OCI-LY7 (cell line): ENCODE measurements at regions not wholly inside any gene's neighbourhood (a gene's known extent, or its start where the extent isn't known, plus 50 kb on each side); places are given as distances from the start of the nearest gene placed in this dataset.
"Not testable (repeated sequence)": the region's sequence is repeated elsewhere in the genome, so short reads cannot be mapped to it uniquely, and the experiment has no call there.

ENCODE experiments used
- BruUV-seq: library from RNA; stranded (reverse); fragments of 400-500 nt; replicated peaks from 2 replicates; lab custom pipeline; 2021; lab: Mats Ljungman, UMichigan
- CTCF ChIA-PET: fragments of 300-600 bp; sonication (Branson Sonifier 250); formaldehyde crosslinking; loops from one replicate; lab custom pipeline; 2022; ENCODE audit warnings: antibody characterized with exemption; ENCODE audit not compliant: unreplicated experiment; lab: Charles Lee
- POLR2A ChIA-PET: fragments of 300-600 bp; sonication (Branson Sonifier 250); formaldehyde crosslinking; loops from one replicate; lab custom pipeline; 2022; ENCODE audit warnings: antibody characterized with exemption; lab: Charles Lee
- DNase-seq: peaks from one replicate; pipeline ENCODE4 v3.0.0-alpha.2; 2015; ENCODE audit warnings: low spot score
- H2AFZ ChIP-seq: fragments of 200-600 bp; sonication (generic), shearing (Covaris generic); 2 replicates; pipeline ENCODE4 v1.6.1; 2014; ENCODE audit warnings: mild to moderate bottlenecking, antibody characterized with exemption, low read length, moderate library complexity
- H3K27ac ChIP-seq: fragments of 200-600 bp; sonication (generic); 2 replicates; pipeline ENCODE4 v1.5.1; 2014; ENCODE audit warnings: mixed run types, low read depth, mild to moderate bottlenecking, moderate library complexity, low read length, inconsistent platforms; ENCODE audit not compliant: poor library complexity, severe bottlenecking
- H3K36me3 ChIP-seq: fragments of 200-600 bp; sonication (generic); 2 replicates; pipeline ENCODE4 v1.6.1; 2014; ENCODE audit warnings: mild to moderate bottlenecking, antibody characterized with exemption, low read length, moderate library complexity, mixed read lengths; ENCODE audit not compliant: insufficient read depth
- H3K4me1 ChIP-seq: fragments of 200-600 bp; sonication (generic); 2 replicates; pipeline ENCODE4 v1.5.1; 2014; ENCODE audit warnings: mild to moderate bottlenecking, low read length; ENCODE audit not compliant: insufficient read depth, poor library complexity, severe bottlenecking
- H3K4me2 ChIP-seq: fragments of 200-600 bp; sonication (generic); 2 replicates; pipeline ENCODE4 v1.6.1; 2014; ENCODE audit warnings: mild to moderate bottlenecking, low read length
- H3K4me3 ChIP-seq: fragments of 200-600 bp; sonication (generic); 2 replicates; pipeline ENCODE4 v1.5.1; 2014; ENCODE audit warnings: mild to moderate bottlenecking, low read depth, low read length; ENCODE audit not compliant: poor library complexity, severe bottlenecking
- H3K79me2 ChIP-seq: fragments of 200-600 bp; sonication (generic); 2 replicates; pipeline ENCODE4 v1.6.1; 2016; ENCODE audit warnings: low read depth, mild to moderate bottlenecking, low read length, moderate library complexity, mixed read lengths; ENCODE audit not compliant: insufficient read depth
- H3K9me2 ChIP-seq: fragments of 200-600 bp; sonication (generic); 2 replicates; pipeline ENCODE4 v1.6.1; 2016; ENCODE audit warnings: mild to moderate bottlenecking, low read length, mixed read lengths; ENCODE audit not compliant: insufficient read depth
- H3K9me3 ChIP-seq: fragments of 200-600 bp; sonication (generic); 2 replicates; pipeline ENCODE4 v1.6.1; 2014; ENCODE audit warnings: mild to moderate bottlenecking, mixed run types, low read length, mixed read lengths
- H4K20me1 ChIP-seq: fragments of 200-600 bp; sonication (generic); 2 replicates; pipeline ENCODE4 v1.6.1; 2014; ENCODE audit warnings: mild to moderate bottlenecking, antibody characterized with exemption, low read length, moderate library complexity, mixed read lengths; ENCODE audit not compliant: insufficient read depth
- EZH2phosphoT487 ChIP-seq: fragments of 200-600 bp; sonication (generic); IDR thresholded peaks from 2 replicates; pipeline ENCODE4 v1.6.1; 2018; ENCODE audit warnings: low read depth, borderline replicate concordance, mild to moderate bottlenecking, mixed run types, antibody characterized with exemption, low read length, moderate library complexity, mixed read lengths
- intact Hi-C: fragments of 100-400 bp; cut with micrococcal nuclease; formaldehyde crosslinking; loops from one replicate; pipeline ENCODE4 v1.10.0; 2022; ENCODE audit not compliant: unreplicated experiment
- TF ChIP-seq, protein P1 (sequence below): fragments of 200-600 bp; sonication (generic); conservative IDR thresholded peaks from 2 replicates; pipeline ENCODE4 v1.5.1; 2014; ENCODE audit warnings: mild to moderate bottlenecking, antibody characterized with exemption, low read length, moderate library complexity, mixed read lengths

DNA sequence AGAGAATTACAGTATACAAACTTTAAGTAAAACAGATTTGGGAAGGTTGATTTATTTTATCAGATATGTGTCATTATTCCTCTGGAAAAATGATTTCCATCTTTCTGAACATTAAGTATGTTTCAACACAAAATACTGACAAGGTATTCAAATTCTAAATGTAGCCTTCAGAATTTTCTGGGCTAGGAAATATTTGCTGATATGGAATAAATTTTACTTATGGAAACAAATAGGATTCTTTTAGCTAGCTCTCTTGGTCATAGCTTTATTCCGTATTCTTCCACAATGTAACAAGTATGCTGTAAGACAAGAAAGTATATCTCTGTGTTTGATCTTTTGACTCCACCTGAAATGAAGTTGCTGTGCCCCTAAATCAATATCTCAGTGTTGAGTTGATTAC, 1125.2 kb upstream of the CITED2 start:
- Histone ChIP-seq H3K79me2 (no peaks in the 10 kb centered on the region), H3K27ac (no peak overlapping the region), H3K4me2 (no peak overlapping the region), H3K9me3 (no peaks in the 10 kb centered on the region), H3K4me1 (no peaks in the 10 kb centered on the region), H3K4me3 (no peak overlapping the region), H3K9me2 (no peaks in the 10 kb centered on the region), H4K20me1 (no peaks in the 10 kb centered on the region), H2AFZ (no peak overlapping the region), H3K36me3 (no peaks in the 10 kb centered on the region)
- no peak for TF ChIP-seq EZH2phosphoT487
- TF ChIP-seq, protein P1, sequence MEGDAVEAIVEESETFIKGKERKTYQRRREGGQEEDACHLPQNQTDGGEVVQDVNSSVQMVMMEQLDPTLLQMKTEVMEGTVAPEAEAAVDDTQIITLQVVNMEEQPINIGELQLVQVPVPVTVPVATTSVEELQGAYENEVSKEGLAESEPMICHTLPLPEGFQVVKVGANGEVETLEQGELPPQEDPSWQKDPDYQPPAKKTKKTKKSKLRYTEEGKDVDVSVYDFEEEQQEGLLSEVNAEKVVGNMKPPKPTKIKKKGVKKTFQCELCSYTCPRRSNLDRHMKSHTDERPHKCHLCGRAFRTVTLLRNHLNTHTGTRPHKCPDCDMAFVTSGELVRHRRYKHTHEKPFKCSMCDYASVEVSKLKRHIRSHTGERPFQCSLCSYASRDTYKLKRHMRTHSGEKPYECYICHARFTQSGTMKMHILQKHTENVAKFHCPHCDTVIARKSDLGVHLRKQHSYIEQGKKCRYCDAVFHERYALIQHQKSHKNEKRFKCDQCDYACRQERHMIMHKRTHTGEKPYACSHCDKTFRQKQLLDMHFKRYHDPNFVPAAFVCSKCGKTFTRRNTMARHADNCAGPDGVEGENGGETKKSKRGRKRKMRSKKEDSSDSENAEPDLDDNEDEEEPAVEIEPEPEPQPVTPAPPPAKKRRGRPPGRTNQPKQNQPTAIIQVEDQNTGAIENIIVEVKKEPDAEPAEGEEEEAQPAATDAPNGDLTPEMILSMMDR, result no peak
- no peak for DNase-seq
- POLR2A ChIA-PET, result no interaction called here
- CTCF ChIA-PET, result no interaction called here
- intact Hi-C loops, result no loop called here
- BruUV-seq, result no TSS peak

DNA sequence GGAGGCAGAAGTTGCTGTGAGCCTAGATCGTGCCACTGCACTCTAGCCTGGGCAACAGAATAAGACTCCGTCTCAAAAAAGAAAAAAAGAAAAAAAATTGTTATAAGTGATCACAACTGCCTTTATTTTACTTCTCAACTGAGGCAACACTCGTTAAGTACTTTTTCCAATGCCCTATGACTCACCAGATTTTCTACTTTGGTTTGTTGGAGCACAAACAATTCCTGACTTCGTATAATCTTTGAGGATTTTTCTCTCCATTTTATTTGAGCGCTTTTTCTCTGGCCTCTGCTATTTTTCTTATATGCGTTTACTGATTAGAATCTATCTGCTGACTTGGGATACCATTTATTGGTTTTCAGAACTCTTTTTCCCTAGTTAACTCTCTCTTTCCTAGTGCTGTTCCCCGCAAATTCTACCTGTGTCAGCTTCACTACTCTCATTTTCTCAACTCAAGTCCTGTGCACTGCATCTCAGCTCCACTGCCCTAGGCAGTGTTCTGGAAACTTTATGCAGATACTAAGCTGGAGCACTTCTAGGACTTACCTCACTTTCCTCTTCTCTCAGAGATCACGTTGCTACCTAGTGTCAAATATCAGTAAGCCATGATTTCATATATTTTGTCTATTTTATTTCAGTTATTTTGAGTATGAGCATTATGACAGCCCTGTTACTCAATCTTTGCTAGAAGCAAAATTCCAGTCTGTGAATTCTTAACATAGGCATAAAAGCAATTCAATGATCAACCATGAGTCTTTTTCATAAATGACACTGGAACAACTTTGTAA, 1120.1 kb upstream of the CITED2 start:
- Histone ChIP-seq H3K36me3 (no peaks in the 10 kb centered on the region), H3K4me3 (no peak overlapping the region), H3K9me2 (peaks cover 3% of the 10 kb centered on the region; the same call in 1 of the 2 replicates), H3K27ac (no peak overlapping the region), H3K4me1 (no peaks in the 10 kb centered on the region), H2AFZ (no peak overlapping the region), H4K20me1 (no peaks in the 10 kb centered on the region), H3K79me2 (no peaks in the 10 kb centered on the region), H3K9me3 (no peaks in the 10 kb centered on the region), H3K4me2 (no peak overlapping the region)
- DNase-seq, result no peak
- intact Hi-C loops, result no loop called here
- POLR2A ChIA-PET, result no interaction called here
- CTCF ChIA-PET, result no interaction called here
- no TSS peak for BruUV-seq
- TF ChIP-seq EZH2phosphoT487, result no peak
- TF ChIP-seq, protein P1, result no peak

DNA sequence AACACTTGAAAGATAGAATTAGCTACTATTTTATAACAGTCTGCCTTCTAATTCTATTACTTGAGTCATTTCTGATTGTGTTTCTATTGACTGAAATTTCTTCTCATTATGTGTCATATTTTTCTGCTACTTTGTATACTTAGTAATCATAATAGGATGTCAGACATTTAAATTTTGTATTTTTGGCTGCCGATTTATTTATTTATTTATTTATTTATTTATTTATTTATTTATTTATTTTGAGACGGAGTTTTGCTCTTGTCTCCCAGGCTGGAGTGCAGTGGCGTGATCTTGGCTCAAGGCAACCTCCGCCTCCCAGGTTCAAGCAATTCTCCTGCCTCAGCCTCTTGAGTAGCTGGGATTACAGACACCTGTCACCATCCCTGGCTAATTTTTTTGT, 1119.0 kb upstream of the CITED2 start:
- intact Hi-C loops, H3K9me3 ChIP-seq, H3K4me3 ChIP-seq, H3K36me3 ChIP-seq, H2AFZ ChIP-seq, H3K79me2 ChIP-seq, H3K4me1 ChIP-seq, CTCF ChIA-PET, H3K27ac ChIP-seq, H4K20me1 ChIP-seq, DNase-seq, H3K9me2 ChIP-seq, BruUV-seq, H3K4me2 ChIP-seq: not testable (repeated sequence)
- POLR2A ChIA-PET, result interaction anchor here (0.6 kb wide), 1 partner anchor 159 kb away, joined by 3 read pairs; no protein-coding TSS in a partner anchor
